GM20000 (cell line): ENCODE measurements at regions not wholly inside any gene's neighbourhood (a gene's known extent, or its start where the extent isn't known, plus 50 kb on each side); places are given as distances from the start of the nearest gene placed in this dataset.

ENCODE experiments used
- DNase-seq: peaks from one replicate; pipeline ENCODE4 v3.0.0; 2012; ENCODE audit warnings: low spot score
- CTCF ChIP-seq: IDR thresholded peaks from 2 replicates; pipeline ENCODE4 v1.5.1; 2012; ENCODE audit warnings: mild to moderate bottlenecking, control low read depth; ENCODE audit errors: extremely low read depth, missing control alignments

GRCh38 chr1:30452170-30452569, 271.2 kb downstream of the MATN1 start:
- DNase-seq: no peak
- TF ChIP-seq CTCF: no peak

GRCh38 chr1:30451532-30452125, 271.8 kb downstream of the MATN1 start:
- DNase-seq: no peak
- TF ChIP-seq CTCF: no peak

- TF ChIP-seq CTCF: no peak
- no peak for DNase-seq
Measured at GRCh38 chr1:30450818-30451233, 272.6 kb downstream of the MATN1 start.

GRCh38 chr1:30450148-30450817, 273.1 kb downstream of the MATN1 start:
- DNase-seq: no peak
- no peak for TF ChIP-seq CTCF

GRCh38 chr1:30449428-30450147, 273.8 kb downstream of the MATN1 start:
- no peak for TF ChIP-seq CTCF
- DNase-seq: no peak

- no peak for DNase-seq
- TF ChIP-seq CTCF: no peak
Measured at GRCh38 chr1:30449003-30449402, 274.4 kb downstream of the MATN1 start.

- no peak for DNase-seq
- TF ChIP-seq CTCF: no peak
Measured at GRCh38 chr1:30447701-30448100, 275.7 kb downstream of the MATN1 start.
